ENCODE measurements at regions not wholly inside any gene's neighbourhood (a gene's known extent, or its start where the extent isn't known, plus 50 kb on each side); places are given as distances from the start of the nearest gene placed in this dataset.

GRCh38 chr13:102993348-102993747 lies 72.9 kb downstream of the SLC10A2 start:
- DNase-seq: no peak

- no peak for DNase-seq
These were observed 82.0 kb downstream of the SLC10A2 start for GRCh38 chr13:102984210-102984609.

GRCh38 chr13:102983496-102983895 lies 82.7 kb downstream of the SLC10A2 start:
- DNase-seq: no peak

GRCh38 chr13:102980331-102980982 lies 85.8 kb downstream of the SLC10A2 start:
- DNase-seq: no peak

GRCh38 chr13:102978168-102978567 lies 88.0 kb downstream of the SLC10A2 start:
- DNase-seq: no peak

GRCh38 chr13:102977471-102977870 lies 88.7 kb downstream of the SLC10A2 start:
- no peak for DNase-seq

GRCh38 chr13:102974317-102975087 lies 91.7 kb downstream of the SLC10A2 start:
- peak; percentile 87 for DNase-seq

GRCh38 chr13:102972191-102972590 lies 94.0 kb downstream of the SLC10A2 start:
- no peak for DNase-seq

GRCh38 chr13:102970542-102970941 lies 95.7 kb downstream of the SLC10A2 start:
- DNase-seq: no peak

- DNase-seq: no peak
These were observed 97.5 kb downstream of the SLC10A2 start for GRCh38 chr13:102968572-102969228.

- DNase-seq: no peak
These were observed 100.4 kb downstream of the SLC10A2 start for GRCh38 chr13:102965802-102966201.

- DNase-seq: no peak
These were observed 103.8 kb downstream of the SLC10A2 start for GRCh38 chr13:102962430-102962829.

GRCh38 chr13:102960959-102961358 lies 105.3 kb downstream of the SLC10A2 start:
- no peak for DNase-seq

- no peak for DNase-seq
These were observed 109.8 kb downstream of the SLC10A2 start for GRCh38 chr13:102956449-102956848.

- no peak for DNase-seq
These were observed 108.5 kb downstream of the ERCC5 start for GRCh38 chr13:102954350-102954749.

GRCh38 chr13:102951808-102952207 lies 106.0 kb downstream of the ERCC5 start:
- DNase-seq: no peak

- DNase-seq: peak; percentile 90
These were observed 102.0 kb downstream of the ERCC5 start for GRCh38 chr13:102947745-102948405.

- DNase-seq: no peak
These were observed 100.1 kb downstream of the ERCC5 start for GRCh38 chr13:102945886-102946285.

GRCh38 chr13:102945324-102945815 lies 99.5 kb downstream of the ERCC5 start:
- no peak for DNase-seq

GRCh38 chr13:102944821-102945220 lies 99.0 kb downstream of the ERCC5 start:
- DNase-seq: no peak

- no peak for DNase-seq
These were observed 94.9 kb downstream of the ERCC5 start for GRCh38 chr13:102940770-102941169.

GRCh38 chr13:102940143-102940542 lies 94.3 kb downstream of the ERCC5 start:
- no peak for DNase-seq

- DNase-seq: no peak
These were observed 90.1 kb downstream of the ERCC5 start for GRCh38 chr13:102935896-102936321.
